ENCODE measurements at regions not wholly inside any gene's neighbourhood (a gene's known extent, or its start where the extent isn't known, plus 50 kb on each side); places are given as distances from the start of the nearest gene placed in this dataset.

DNA sequence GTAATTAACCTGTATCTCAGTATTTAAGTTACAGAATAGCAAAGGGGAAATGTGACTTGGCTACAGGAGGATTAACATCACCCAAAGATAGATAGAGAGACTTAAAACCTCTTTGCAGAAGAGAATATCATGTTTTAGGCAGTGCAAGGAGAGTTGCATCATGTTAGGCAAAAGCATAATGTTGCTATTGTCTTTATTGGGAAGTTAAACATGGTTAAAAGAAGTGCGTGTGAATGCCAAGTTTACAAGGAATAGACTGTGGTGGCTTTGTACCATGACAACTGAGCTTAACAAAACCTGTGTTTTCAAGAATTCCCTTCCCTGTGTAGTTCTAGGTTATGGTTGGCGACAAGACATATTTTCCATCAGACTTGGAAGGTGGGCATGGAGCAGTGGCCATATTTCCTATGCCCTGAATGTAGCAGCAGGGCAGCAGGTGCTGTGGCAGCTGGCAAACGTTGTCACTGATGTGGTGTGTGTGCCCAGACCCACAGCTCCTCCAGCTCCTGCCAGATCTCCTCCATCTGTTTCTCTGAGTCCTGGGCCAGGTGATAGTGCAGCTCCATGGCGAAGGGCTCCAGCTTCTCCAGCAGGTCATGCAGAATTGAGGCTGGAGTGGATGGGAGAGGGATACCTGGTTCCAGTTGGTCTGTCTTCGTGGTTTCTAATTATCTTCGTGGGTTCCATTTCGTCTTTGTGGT is 163.3 kb downstream of the QRSL1 start:
- POLR2A ChIA-PET: no interaction called here
- H3K4me1 Mint-ChIP-seq (ENCODE audit: low read depth): no peaks in the 10 kb centered on the region
- no peaks in the 10 kb centered on the region for H3K9me3 Mint-ChIP-seq
- no peak for ATAC-seq
- intact Hi-C loops (cut with micrococcal nuclease): no loop called here
- no peak overlapping the region for H3K27ac Mint-ChIP-seq
- DNase-seq: no peak
- no peaks in the 10 kb centered on the region for H3K36me3 Mint-ChIP-seq (ENCODE audit: low read depth)
- CTCF ChIA-PET: interaction anchor here (1.0 kb wide), 1 partner anchor 187 kb away, joined by 3 read pairs; no protein-coding TSS in a partner anchor
- TF ChIP-seq, protein P1, sequence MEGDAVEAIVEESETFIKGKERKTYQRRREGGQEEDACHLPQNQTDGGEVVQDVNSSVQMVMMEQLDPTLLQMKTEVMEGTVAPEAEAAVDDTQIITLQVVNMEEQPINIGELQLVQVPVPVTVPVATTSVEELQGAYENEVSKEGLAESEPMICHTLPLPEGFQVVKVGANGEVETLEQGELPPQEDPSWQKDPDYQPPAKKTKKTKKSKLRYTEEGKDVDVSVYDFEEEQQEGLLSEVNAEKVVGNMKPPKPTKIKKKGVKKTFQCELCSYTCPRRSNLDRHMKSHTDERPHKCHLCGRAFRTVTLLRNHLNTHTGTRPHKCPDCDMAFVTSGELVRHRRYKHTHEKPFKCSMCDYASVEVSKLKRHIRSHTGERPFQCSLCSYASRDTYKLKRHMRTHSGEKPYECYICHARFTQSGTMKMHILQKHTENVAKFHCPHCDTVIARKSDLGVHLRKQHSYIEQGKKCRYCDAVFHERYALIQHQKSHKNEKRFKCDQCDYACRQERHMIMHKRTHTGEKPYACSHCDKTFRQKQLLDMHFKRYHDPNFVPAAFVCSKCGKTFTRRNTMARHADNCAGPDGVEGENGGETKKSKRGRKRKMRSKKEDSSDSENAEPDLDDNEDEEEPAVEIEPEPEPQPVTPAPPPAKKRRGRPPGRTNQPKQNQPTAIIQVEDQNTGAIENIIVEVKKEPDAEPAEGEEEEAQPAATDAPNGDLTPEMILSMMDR (IDR thresholded peaks at IDR 0.05): no peak
- no peak overlapping the region for H3K4me3 Mint-ChIP-seq
- H3K27me3 Mint-ChIP-seq: peaks cover 5% of the 10 kb centered on the region

DNA sequence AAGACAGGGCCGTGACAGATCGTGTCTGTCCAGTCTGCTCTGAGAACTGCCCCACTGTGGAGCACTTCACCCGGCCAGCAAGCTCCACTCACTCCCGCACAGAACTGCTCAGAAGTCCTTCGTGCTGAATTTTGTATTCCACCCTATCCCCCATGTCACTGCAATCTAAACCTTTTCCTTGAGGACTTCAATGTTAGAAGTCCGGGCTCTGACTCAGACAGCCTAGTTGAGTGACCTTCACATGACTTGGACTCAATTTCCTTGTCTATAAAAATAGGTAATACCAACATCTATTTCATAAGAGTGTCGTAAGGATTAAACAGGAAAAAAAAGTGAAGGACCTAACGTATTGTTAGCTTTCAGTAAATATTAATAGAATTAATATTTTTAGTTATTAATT is 161.6 kb downstream of the QRSL1 start:
- intact Hi-C loops (cut with micrococcal nuclease): no loop called here
- Mint-ChIP-seq H3K4me1 (ENCODE audit: low read depth) (no peaks in the 10 kb centered on the region), H3K36me3 (ENCODE audit: low read depth) (no peaks in the 10 kb centered on the region), H3K9me3 (no peaks in the 10 kb centered on the region), H3K27me3 (peaks cover 3% of the 10 kb centered on the region), H3K4me3 (no peak overlapping the region), H3K27ac (no peak overlapping the region)
- no peak for DNase-seq
- CTCF ChIA-PET: no interaction called here
- TF ChIP-seq, protein P1 (IDR thresholded peaks at IDR 0.05): no peak
- ATAC-seq: no peak
- POLR2A ChIA-PET: no interaction called here

DNA sequence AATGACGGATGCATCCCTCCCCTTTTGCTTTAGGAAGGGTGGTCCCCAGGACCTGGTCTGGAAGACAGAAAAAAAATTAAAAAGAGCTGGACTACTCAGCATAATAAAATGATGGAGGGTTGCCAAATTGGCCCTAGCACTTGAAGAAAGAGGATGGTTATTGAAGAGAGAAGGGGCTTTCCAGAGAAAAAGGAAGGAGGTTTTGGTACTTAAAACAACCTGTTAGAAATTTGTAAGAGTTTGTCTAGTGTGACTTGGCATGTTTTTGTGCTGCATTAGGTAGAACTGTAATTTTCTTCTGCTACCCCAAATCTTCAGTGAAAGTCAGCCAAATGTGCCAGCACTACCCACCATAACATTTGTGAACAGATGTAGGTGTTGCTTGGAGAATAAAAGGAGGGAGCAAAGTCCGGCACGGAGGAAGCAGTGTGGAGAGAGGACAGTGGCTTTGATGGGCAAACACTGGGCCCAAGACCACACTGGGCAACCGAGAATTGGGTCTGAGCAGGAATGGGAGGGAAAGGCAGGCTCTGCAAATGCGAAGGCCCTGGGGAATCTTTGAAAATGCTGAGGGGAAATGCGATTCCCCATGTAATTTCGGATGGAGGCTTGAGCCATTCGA is 160.9 kb downstream of the QRSL1 start:
- ChIA-PET CTCF (no interaction called here), POLR2A (no interaction called here)
- Mint-ChIP-seq H3K36me3 (ENCODE audit: low read depth) (no peaks in the 10 kb centered on the region), H3K27me3 (peaks cover 2% of the 10 kb centered on the region), H3K27ac (no peak overlapping the region), H3K4me3 (no peak overlapping the region), H3K9me3 (no peaks in the 10 kb centered on the region), H3K4me1 (ENCODE audit: low read depth) (no peaks in the 10 kb centered on the region)
- intact Hi-C loops (cut with micrococcal nuclease): no loop called here
- TF ChIP-seq, protein P1 (IDR thresholded peaks at IDR 0.05): no peak
- ATAC-seq: no peak
- no peak for DNase-seq

DNA sequence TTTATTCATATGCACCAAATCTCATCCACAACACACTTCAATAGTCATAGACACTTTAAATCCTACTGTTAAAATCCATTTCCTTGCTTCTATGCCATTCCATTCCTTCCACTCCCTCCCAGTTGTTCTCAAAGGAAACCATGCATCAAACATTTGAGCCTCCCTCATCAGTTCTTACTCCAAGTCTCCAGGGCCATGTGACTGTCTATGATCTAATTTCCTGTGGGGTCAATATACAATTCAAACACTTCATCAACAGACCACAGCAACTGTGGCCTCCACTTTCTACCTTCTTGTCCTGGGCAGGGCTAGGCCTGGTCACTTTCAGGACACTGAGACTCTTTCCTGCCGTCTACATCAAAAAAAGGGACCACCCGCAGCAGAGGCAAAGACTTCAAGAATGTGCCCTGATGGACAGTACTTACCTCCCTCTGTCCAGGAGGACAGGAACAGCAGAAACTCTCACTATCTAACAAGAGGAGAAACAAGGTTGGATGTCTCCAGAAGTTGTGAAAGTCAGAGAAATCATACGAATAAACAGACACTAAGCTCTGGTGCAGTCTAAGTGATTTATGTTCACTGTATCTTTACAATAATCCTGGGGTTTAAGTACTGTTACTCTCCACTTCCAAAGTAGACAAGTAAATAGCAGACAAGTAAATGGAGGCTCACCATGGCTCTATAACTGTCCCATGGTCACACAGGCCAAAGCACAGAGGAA is 160.2 kb downstream of the QRSL1 start:
- ATAC-seq (no peak), DNase-seq (no peak)
- no peaks in the 10 kb centered on the region for H3K4me1 Mint-ChIP-seq (ENCODE audit: low read depth)
- no peaks in the 10 kb centered on the region for H3K36me3 Mint-ChIP-seq (ENCODE audit: low read depth)
- H3K27me3 Mint-ChIP-seq: peaks cover 2% of the 10 kb centered on the region
- H3K4me3 Mint-ChIP-seq: no peak overlapping the region
- ChIA-PET CTCF (no interaction called here), POLR2A (no interaction called here)
- H3K9me3 Mint-ChIP-seq: no peaks in the 10 kb centered on the region
- intact Hi-C loops (cut with micrococcal nuclease): no loop called here
- H3K27ac Mint-ChIP-seq: no peak overlapping the region
- TF ChIP-seq, protein P1 (IDR thresholded peaks at IDR 0.05): no peak

DNA sequence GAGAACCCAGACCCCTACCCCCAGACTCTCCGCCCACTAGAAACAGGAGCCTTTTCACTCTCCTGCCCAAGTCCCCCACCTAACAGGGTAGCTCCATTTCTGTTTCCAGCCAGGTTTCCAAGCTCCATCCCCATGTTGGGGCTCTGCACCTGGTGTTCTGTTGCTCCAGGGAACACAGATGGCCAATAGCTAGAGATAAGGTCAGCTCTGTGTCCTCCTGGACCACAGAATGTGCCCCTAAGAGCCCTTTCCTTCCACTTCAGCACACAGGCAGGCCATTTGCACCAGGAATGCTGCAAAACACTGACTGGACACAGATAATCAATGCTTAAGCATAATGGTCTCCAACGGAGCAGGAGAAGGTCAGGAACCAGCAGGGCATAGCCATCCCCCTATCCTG is 159.4 kb downstream of the QRSL1 start:
- DNase-seq (no peak), ATAC-seq (no peak)
- POLR2A ChIA-PET: no interaction called here
- Mint-ChIP-seq H3K27me3 (peaks cover 2% of the 10 kb centered on the region), H3K4me3 (no peak overlapping the region), H3K36me3 (ENCODE audit: low read depth) (no peaks in the 10 kb centered on the region), H3K27ac (no peak overlapping the region), H3K4me1 (ENCODE audit: low read depth) (no peaks in the 10 kb centered on the region), H3K9me3 (no peaks in the 10 kb centered on the region)
- intact Hi-C loops (cut with micrococcal nuclease): no loop called here
- CTCF ChIA-PET: no interaction called here
- TF ChIP-seq, protein P1 (IDR thresholded peaks at IDR 0.05): no peak
